ENCODE measurements at regions not wholly inside any gene's neighbourhood (a gene's known extent, or its start where the extent isn't known, plus 50 kb on each side); places are given as distances from the start of the nearest gene placed in this dataset.
"Not testable (repeated sequence)": the region's sequence is repeated elsewhere in the genome, so short reads cannot be mapped to it uniquely, and the experiment has no call there.

DNA sequence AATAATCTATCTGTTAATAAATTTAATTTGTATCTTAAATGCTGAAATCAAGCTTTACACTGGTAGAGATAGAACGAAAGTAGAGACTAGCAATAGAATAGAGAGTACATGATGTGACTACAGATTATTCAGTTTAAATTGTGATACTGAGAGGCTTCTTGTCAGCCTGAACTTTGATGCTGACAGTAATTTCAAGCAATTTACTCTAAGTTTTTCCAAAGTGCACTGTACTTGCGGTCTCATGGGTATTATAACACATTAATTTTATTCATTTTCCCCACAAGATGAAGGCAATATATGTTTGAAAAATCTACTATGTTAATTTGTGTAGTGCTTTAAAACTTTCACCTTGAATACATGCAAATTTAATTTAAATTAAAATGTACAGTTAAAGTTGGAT, 914.0 kb upstream of the FBXO33 start:
- no peak for DNase-seq

DNA sequence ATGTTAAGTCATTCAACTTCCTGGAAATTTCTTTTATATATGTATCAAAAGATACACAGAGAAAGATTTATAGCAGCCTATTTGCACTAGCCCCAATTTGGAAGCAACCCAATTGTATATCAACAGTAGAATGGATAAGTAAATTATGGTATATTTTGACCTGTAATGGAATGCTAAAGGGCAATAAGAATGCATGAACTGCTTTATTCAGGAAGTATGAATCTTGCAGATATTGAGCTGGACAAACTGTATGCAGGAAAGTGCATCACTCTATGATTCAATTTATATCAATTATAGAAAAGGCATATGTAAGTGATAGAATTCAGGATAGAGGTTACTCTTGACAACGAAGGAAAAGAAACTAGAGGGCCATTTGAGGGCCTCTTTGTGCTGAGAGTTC, 913.1 kb upstream of the FBXO33 start:
- DNase-seq: no peak

DNA sequence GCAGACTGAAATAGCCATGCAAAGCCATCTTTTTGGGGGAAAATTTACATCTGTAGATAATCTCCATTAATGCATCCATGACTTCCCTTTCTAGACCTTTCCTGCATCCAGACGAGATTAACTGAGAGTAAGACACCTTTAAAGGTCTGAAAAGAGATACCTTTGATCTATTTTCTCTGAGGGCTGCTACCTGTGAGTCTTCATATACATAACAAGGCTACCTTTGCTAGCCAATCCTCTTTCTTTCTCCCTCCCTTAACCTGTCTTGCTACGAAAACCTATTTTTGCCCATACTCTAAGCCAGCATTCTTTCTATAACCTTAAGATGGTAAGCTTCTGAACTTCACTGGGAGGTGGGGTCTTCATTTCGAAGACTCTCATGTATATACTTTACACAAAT, 908.5 kb upstream of the FBXO33 start:
- no peak for DNase-seq

DNA sequence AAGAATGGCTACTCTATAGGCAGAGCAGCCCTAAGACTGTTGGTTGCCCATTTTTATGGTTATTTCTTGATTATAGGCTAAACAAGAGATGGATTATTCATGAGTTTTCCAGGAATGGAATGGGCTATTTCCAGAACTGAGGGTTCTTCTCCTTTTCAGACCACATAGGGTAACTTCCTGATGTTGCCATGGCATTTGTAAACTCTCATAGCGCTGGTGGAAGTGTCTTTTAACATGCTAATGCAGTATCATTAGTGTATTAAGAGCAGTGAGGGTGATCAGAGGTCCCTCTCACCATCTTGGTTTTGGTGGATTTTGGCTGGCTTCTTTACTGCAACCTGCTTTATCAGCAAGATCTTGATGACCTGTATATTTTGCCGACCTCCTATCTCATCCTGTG, 904.6 kb upstream of the FBXO33 start:
- no peak for DNase-seq

DNA sequence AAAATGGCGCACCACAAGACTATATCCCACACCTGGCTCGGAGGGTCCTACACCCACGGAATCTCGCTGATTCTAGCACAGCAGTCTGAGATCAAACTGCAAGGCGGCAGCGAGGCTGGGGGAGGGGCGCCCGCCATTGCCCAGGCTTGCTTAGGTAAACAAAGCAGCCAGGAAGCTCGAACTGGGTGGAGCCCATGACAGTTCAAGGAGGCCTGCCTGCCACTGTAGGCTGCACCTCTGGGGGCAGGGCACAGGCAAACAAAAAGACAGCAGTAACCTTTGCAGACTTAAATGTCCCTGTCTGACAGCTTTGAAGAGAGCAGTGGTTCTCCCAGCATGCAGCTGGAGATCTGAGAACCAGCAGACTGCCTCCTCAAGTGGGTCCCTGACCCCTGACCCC, 894.3 kb upstream of the FBXO33 start:
- not testable (repeated sequence) for DNase-seq

DNA sequence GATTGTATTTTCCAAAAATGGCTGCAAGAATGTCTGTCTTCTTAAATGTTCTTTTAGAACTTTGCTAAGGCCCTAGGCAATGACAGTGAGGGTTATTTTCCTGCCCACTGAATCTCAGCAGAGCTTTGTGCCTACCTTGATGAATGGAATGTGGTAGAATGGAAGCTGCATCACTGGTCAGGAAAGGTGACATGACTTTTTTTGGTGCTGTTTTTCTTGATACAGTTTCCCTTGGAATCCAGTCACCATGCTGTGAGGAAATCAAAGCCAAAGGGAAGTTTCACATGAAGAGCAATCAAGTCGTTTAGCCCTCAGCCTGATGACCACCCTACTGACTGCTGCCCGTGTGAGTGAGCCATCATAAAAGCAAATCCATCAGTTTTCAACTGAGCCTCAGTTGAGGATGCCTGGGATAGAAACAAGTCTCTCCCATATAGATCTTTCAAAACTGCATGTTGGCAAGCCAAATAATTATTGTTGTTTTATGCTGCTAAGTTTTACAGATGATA, 886.0 kb upstream of the FBXO33 start:
- no peak for DNase-seq

DNA sequence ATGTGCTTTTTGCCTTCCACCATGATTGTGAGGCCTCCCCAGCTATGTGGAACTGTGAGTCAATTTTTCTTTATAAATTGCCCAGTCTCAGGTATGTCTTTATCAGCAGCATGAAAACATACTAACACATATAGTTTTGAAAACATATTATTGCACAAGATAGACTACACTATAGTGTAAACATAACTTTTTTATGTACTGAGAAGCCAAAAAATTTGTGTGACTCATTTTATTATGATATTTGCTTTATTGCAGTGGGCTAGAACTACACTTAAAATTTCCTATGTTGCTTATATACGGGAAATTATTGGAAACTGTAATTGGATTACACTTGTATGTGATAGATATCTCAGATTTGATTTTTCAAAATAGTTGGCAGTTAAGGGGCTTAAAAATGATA, 885.5 kb upstream of the FBXO33 start:
- DNase-seq: no peak

DNA sequence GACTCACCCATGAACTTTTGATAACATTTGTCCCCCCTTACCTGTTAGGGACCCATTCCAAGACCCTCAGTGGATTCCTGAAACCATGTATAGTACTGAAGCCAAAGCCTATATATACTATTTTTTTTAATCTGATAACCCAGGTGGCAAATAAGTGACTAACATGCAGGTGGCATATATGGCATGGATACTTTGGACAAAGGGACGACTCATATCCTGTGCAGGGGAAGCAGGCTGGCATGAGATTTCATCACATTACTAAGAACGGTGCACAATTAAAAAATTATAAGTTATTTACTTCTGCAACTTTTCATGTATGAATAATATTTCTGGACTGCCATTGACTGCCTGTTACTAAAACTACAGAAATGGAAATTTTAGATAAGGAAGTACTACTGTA, 880.1 kb upstream of the FBXO33 start:
- no peak for DNase-seq

DNA sequence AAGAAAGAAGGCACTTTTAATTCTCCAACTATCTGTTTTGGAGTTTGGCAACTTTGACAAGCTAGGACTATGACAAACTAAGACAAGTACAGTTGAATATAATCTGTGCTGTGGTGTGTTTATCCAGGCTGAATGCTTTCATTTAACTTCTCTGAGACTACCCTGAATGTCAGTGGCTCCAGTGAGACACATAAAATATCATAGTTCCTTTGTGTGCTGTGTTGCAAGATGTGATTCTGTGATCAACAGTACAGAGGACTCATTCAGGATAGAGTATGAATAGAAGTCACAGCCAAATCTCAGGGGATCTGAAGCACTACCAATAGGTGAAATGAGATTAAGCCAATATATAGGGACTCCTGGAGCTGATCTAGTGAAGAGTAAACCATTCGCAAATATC, 876.9 kb upstream of the FBXO33 start:
- no peak for DNase-seq

DNA sequence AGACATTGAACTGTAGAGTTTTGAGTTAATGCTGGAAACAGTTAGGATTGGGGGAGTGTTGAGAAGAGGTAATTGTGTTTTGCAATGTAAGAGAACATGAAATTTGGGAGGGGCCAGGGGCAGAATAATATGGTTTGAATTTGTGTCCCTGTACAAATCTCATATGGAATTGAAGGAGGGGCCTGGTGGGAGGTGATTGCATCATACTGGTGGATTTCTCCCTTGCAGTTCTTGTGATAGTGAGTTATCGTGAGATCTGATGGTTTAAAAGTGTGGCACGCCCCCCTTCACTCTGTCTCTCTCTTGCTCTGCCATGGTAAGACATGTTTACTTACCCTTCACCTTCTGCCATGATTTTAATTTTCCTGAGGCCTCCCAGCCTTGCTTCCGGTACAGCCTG, 876.0 kb upstream of the FBXO33 start:
- no peak for DNase-seq

DNA sequence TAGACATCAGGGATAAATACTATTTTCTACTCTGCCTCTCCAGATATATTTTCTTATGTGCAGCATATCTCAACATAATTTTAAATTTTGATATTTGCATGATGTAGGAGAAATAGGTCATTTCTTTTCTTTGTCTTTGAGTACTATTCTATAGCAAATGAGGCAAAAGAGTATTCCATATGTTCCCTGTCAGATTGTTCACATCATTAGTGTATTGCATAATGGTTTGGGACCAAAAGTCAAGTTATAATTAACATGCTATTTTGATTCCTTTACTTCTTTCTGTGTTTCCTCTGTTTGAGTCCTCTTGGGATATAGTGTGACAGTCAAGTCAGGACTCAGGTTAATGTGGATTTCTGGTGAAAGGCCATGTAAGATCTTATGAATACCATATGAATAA, 864.6 kb upstream of the FBXO33 start:
- DNase-seq: no peak

DNA sequence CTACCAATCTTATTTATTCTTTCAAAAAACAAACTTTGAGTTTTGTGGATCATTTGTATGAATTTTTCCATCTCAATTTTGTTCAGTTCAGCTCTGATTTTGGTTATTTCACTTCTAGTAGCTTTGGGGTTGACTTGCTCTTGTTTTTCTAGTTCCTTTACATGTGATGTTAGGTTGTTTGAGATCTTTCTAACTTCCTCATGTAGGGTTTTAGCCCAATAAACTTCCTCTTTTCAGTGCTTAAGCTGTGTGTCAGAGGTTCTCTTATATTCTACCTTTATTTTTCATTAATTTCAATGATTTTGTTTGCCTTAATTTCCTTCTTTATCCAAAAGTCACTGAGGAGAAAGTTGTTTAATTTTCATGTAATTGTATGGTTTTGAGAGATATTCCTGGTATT, 860.4 kb upstream of the FBXO33 start:
- DNase-seq: no peak

DNA sequence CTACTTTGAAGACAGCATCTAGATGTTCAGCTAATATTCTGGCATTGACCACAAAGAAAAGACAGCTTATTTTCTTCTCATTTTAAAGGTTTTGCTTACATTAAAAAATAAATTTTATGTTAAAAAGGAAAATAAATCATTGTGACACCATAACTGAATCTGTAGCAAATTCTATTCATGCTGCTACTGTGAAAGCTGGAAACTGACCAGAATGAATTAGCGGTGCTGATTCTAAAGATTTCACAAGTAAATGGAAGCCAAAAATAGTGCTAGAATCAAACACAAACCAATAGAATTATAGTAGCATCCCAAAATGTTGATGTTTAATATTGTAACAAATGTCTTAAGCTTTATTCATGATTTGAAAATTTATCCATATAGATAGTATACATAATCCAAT, 850.0 kb upstream of the FBXO33 start:
- no peak for DNase-seq

DNA sequence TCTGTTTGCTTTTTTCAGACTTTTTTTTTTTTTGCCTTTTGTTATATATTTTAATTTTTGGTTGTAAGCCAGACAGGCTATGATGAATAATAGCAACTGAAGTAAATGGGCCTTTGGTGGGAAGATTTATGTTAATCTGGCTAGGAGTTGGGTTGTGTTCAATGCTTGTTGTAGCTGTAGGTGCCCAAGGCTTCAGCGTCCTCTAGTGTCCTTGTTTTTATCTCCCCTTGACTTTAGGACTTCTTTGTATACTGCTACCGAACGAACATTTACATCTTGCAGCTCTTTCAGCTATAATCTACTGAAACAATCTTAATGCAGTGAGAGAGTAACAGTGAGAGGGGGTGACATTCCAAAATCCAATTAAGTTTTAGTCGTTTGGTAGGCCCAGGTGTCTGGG, 848.4 kb upstream of the FBXO33 start:
- DNase-seq: no peak

DNA sequence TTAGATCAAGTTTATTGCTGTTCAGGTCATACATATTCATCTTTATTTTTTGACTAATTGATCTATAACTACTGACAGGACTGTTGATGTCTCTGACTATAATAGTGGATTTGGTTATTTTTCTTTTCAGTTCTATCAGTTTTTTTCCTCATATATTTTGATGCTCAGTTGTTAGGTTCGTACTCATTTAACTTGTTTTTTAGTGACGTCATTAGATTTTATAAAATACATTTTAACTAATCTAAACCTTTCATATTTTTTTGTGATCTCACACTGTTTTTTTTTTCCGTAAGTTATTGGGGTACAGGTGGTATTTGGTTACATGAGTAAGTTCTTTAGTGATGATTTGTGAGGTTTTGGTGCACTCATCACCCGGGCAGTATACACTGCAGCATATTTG, 841.2 kb upstream of the FBXO33 start:
- no peak for DNase-seq

DNA sequence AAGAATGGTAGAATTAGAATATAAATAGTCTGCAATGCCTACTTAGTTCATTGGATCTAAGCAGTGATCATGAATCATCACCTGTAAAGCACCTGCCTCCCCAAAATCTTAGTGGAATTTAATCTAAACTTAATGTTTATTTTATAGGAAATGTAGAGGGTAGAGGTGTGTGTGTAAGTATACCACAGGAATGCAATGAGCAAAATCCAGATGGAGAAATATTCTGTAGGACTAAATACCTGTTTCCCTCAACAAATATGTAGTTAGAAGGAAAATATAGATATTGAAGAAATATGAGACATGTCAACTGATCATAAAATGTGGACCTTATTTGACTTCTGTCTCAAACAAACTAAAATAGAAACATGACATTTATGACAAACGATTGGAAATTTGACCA, 839.2 kb upstream of the FBXO33 start:
- DNase-seq: no peak

DNA sequence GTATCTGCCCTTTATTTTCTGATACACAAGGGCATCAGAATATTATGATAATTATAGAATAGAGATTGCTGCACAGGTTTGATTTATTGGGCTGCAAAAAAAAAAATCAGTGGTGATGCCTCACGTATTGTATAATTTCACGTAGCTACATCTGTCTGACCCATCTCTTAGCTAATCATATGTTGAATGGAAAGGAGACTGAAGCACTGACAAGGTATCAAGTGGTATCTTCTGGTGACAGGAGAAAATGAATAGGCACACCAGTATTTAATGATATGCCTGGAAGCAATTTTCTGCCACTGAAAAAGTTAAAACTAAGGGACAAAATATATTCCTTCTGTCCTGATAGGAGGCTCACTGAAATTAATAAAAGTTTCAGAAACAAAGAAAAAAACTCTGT, 837.2 kb upstream of the FBXO33 start:
- DNase-seq: no peak

DNA sequence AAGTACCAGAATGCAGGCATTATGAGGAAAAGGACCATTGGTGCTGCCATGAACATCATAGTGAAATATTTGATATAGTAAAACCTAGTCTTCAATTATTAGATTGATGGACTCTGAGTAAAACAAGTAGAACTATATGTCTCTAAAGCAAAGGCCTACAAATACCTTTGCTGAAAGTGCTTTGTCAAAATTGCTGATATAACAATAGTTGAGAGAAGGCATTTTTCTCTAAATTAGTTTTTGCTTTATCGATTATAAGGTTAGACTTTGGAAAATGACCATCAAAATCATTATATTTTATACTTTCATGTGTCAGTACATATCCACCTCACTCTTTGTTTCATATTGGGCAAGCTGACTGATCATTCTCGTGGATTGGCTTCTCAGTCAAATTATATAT, 836.0 kb upstream of the FBXO33 start:
- DNase-seq: no peak

DNA sequence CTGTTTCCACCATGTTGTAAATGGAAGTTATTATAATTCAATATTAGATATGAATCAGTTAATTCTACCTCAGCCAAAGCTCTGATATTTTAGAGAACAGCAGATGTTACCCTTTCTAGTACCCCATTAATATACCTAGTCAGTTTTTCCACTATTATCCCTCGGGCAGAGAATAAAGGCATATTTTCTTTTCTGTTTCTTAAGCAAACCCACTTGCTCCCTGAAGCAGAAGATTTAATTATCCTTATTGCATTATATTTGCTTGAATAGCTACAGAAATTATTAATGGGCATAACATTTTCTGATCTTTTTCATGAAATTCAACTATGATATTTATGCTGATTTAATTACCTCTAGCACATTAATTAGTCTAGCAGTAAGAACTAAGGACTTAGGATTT, 832.9 kb upstream of the FBXO33 start:
- no peak for DNase-seq

DNA sequence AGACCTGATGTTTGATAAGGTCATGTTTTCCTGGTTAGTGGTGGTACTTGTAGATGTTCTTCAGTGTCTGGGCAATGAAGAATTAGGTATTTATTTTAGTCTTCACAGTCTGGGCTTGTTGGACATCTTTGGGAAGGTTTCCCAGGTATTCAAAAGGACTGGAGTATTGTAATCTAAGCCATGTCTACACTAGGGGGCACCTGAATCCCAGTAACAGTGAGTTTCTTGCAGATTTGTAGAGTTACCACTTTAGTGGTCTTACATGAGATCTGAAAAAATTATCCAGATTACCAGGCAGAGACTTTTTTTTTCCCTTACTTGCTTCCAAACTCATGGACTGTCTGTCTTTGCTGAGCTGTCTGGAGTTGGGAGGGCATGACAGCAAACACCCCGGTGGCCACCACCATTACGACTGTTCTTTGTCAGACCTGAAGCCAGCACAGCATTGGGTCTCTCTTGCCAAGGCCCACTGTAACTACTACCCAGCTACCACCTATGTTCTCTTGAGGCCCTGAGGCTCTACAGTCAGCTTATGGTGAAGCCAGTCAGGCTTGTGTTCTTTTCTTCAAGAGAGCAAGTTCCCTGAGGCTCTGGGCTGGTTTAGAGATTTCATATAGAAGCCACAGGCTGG, 820.7 kb upstream of the FBXO33 start:
- no peak for DNase-seq

DNA sequence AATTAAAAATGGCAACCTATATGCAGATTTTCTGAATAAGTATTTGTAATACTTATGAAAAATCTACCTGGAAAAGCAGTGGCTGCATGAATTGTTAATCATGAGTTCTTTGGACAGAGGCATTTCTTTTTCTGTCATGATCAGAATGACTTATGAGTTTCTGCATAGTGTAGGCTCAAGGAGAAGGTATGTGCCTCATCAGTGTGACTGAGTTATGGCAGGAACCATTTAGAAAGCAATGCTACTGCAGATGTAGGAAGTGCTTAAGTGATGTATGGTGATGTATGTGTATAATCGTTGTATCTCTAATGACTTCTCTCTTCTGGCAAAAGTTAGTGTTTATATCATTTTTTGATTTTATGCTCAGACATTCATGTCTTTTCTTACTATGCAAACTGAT, 816.4 kb upstream of the FBXO33 start:
- no peak for DNase-seq

DNA sequence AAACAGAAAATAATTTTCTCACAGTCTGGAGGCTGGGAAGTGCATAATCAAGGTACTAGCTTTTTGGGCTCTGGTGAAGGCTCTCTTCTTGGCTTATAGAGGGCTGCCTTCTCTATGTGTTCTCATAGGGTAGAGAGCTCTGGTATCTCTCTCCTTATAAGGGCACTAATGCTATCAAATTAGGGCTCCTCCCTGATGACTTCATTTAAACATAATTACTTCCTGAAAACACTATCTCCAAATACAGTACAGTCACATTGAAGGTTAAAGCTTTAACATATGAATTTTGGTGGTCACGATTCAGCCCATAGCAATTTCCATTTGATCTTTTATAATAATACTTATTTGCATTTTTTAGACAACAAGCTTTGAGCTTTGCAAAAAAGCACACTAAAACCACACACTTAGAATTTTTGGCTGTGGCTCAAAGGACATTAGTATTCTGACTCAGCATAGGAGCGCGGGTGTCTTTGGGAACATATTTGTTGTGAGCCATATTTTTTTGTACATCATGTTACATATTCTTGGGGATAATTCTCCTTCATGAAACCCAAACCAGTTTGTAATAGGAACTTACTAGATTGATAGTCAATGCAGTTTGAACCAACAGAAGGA, 808.1 kb upstream of the FBXO33 start:
- DNase-seq: no peak

DNA sequence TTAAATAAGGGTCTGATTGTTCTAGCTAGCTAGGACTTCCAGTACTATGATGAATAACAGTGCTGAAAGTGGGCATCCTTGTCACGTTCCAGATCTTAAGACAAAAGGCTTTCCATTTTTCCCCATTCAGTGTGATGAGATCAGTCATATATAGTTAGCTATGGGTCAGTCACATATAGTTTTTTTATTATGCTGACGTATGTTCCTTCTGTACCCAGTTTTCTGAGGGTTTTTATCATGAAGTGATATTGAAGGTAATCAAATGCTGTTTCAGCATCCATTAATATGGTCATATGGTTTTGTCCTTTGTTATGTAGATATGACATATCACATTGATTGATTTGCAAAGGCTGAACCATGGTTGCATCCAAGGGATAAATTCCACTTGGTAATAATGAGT, 800.1 kb upstream of the FBXO33 start:
- no peak for DNase-seq

DNA sequence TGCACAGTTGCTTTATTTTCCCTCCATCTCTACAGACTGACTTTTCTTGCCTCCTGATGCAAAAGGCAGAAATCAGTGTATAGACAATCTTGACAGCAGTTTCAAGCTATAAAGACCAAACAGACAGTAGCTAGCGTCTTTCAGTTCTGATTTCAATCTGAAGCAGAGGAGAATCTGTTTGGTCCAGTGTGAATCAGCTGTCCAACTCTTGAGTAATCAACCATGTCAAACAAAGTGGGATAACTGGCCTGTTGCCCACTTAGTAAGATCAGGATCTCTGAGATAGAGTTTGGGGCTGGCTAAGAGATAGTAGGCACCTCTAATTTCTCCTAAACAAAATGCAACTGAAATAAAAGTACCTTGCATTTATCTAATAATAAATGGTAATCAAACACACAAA, 797.4 kb upstream of the FBXO33 start:
- DNase-seq: no peak

DNA sequence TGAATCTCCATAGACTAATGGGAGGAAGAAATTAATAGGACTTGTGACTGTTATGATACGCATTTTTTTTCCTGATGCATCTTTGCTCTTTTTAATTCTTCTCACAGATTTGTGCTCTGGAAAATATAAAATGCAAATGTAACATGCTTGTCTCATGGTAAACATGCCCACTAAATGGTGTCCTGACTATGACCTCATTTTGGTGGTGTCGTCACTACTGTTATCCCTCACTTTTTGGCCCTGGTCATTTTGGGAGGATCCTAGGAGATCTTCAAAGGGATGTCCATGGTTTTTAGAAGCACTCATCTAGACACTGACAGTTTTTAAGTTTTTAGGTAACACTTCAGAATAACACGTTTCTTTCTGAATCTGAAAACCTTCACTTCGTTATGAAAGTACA, 790.8 kb upstream of the FBXO33 start:
- DNase-seq: no peak

All from suppressor macrophage treated with lipopolysaccharide for 1 hour (primary cell).